Heart left ventricle (tissue), 16 donors: ENCODE measurements at regions not wholly inside any gene's neighbourhood (a gene's known extent, or its start where the extent isn't known, plus 50 kb on each side); places are given as distances from the start of the nearest gene placed in this dataset.

Experiments used
- ATAC-seq, 4 donors: fragments of 200-7000 bp; cut with Tn5 transposase; one replicate each; pipeline ENCODE4 v1.9.1; 2020 to 2022; ENCODE audit warnings: moderate library complexity in 4 of 4, mild to moderate bottlenecking in 3 of 4, moderate number of reproducible peaks in 1 of 4
- DNase-seq, 5 donors: peaks; one replicate each; pipeline ENCODE4 v3.0.0-alpha.2; 2020
- H3K27ac ChIP-seq, 12 donors: fragments of 200-600 bp; sonication (generic) in 4 of 12; one replicate each; pipeline versions ENCODE4 v1.5.0 to v1.8.0; 2016 to 2022; ENCODE audit warnings: mild to moderate bottlenecking in 2 of 12
- H3K27me3 ChIP-seq, 9 donors: fragments of 200-600 bp; sonication (generic) in 2 of 9; one replicate each; pipeline versions ENCODE4 v1.5.1 to v1.8.0; 2016 to 2022; ENCODE audit warnings: mild to moderate bottlenecking in 3 of 9
- H3K36me3 ChIP-seq, 9 donors: fragments of 200-600 bp; sonication (generic) in 2 of 9; one replicate each; pipeline versions ENCODE4 v1.5.0 to v1.8.0; 2018 to 2022; ENCODE audit warnings: mild to moderate bottlenecking in 2 of 9
- H3K4me1 ChIP-seq, 12 donors: fragments of 200-600 bp; sonication (generic) in 4 of 12; one replicate each; pipeline versions ENCODE4 v1.5.0 to v1.8.0; 2016 to 2022; ENCODE audit warnings: mild to moderate bottlenecking in 3 of 12
- H3K4me3 ChIP-seq, 12 donors: fragments of 200-600 bp; sonication (generic) in 4 of 12; one replicate each; pipeline versions ENCODE4 v1.5.0 to v1.8.0; 2017 to 2022; ENCODE audit warnings: mild to moderate bottlenecking in 9 of 12, moderate library complexity in 4 of 12
- H3K9me3 ChIP-seq, 12 donors: fragments of 200-600 bp; sonication (generic) in 4 of 12; one replicate each; pipeline versions ENCODE4 v1.5.0 to v1.8.0; 2016 to 2022; ENCODE audit warnings: mild to moderate bottlenecking in 1 of 12
- CTCF ChIP-seq, 12 donors: fragments of 200-600 bp; sonication (generic) in 4 of 12; IDR thresholded peaks; one replicate each; pipeline versions ENCODE4 v1.5.0 to v1.8.0; 2018 to 2022; ENCODE audit warnings: antibody characterized with exemption in 12 of 12, mild to moderate bottlenecking in 5 of 12
- POLR2A ChIP-seq, 2 donors: fragments of 450-650 bp; IDR thresholded peaks; one replicate each; pipeline ENCODE4 v1.6.1; 2017; ENCODE audit warnings: antibody characterized with exemption in 2 of 2, mild to moderate bottlenecking in 2 of 2, moderate library complexity in 2 of 2
- WGBS, 4 donors: extraction: QIAGEN DNeasy Blood & Tissue Kit in 2 of 4; methylation state at CpG; one replicate each; pipeline versions ENCODE4 v1.1.5 to v1.1.7; 2013 to 2018; 5-methylcytosine and 5-hydroxymethylcytosine counted together
- intact Hi-C, 10 donors: fragments of 100-400 bp; cut with DNase I; formaldehyde crosslinking; loops; one replicate each; pipeline versions ENCODE4 v1.11.1 to v1.14.2; 2022
- donor health status: ischemic (EF 13 %, LVEDD 7.1; RV severe dilation, severe dysfunction).
- donor health status: healthy with polysubstance abuse.
- donor health status: DM: no; HTN: yes; CAD: no.
- donor health status: DM: no; HTN: no; CAD: no.
- donor health status: ischemic (EF 25% LVEDD 6.9; RV normal size, moderate dysfunction).
- donor health status: ischemic (EF 25% LVEDD 5.7; RV mildly dilated, moderate dysfunction).
- donor health status: healthy.
- donor health status: DM: yes; HTN: yes; CAD: no.
- donor health status: ischemic (EF 35%, LVEDD 5.7; RV mildly dilated, moderate dysfunction).
- donor health status: nonischemic (EF 11% LVEDD 7.7; RV severe dilation, severe dysfunction).
- donor health status: DM: yes; HTN: yes; CAD: no.
- donor health status: PGD.
- donor health status: ischemic (EF 29% LVEDD 5.4; RV normal size, mild dysfunction).
- donor health status: nonischemic (EF 23%, LVEDD 6.1; RV moderate dilation, normal function).

GRCh38 chr4:32268863-32269262 lies 1548.7 kb downstream of the PCDH7 start:
- DNase-seq (no peak), ATAC-seq (no peak)
- H3K4me1 ChIP-seq: no peaks in the 10 kb centered on the region
- no peak overlapping the region for H3K27ac ChIP-seq
- no peak for TF ChIP-seq CTCF (IDR thresholded peaks at IDR 0.05)
- TF ChIP-seq POLR2A (IDR thresholded peaks at IDR 0.05): no peak
- 0 to 24% (median 0%) methylated on average over 1 of the region's 1 CpG for WGBS, 4 donors
- intact Hi-C loops: no loop called here
- no peaks in the 10 kb centered on the region for H3K27me3 ChIP-seq
- H3K4me3 ChIP-seq: no peak overlapping the region
- no peaks in the 10 kb centered on the region for H3K36me3 ChIP-seq
- H3K9me3 ChIP-seq: no peaks in the 10 kb centered on the region

GRCh38 chr4:32290102-32290501 lies 1569.9 kb downstream of the PCDH7 start:
- intact Hi-C loops: no loop called here
- peaks cover 0 to 10% (median 0%) of the 10 kb centered on the region in 12 donors for H3K9me3 ChIP-seq
- no peaks in the 10 kb centered on the region for H3K4me1 ChIP-seq
- 63 to 78% (median 74%) methylated on average over 1 of the region's 1 CpG for WGBS, 4 donors
- H3K27me3 ChIP-seq: no peaks in the 10 kb centered on the region
- no peak overlapping the region for H3K27ac ChIP-seq
- ATAC-seq: no peak
- no peak for DNase-seq
- H3K4me3 ChIP-seq: no peak overlapping the region
- TF ChIP-seq CTCF (IDR thresholded peaks at IDR 0.05) (no peak), POLR2A (IDR thresholded peaks at IDR 0.05) (no peak)
- H3K36me3 ChIP-seq: no peaks in the 10 kb centered on the region

GRCh38 chr4:32318926-32319325 lies 1598.8 kb downstream of the PCDH7 start:
- H3K9me3 ChIP-seq: peaks cover 0 to 16% (median 0%) of the 10 kb centered on the region in 12 donors
- no peak overlapping the region for H3K4me3 ChIP-seq
- H3K27ac ChIP-seq: no peak overlapping the region
- intact Hi-C loops: no loop called here
- no peaks in the 10 kb centered on the region for H3K36me3 ChIP-seq
- TF ChIP-seq POLR2A (IDR thresholded peaks at IDR 0.05) (no peak), CTCF (IDR thresholded peaks at IDR 0.05) (no peak)
- DNase-seq: no peak
- H3K4me1 ChIP-seq: no peaks in the 10 kb centered on the region
- H3K27me3 ChIP-seq: no peaks in the 10 kb centered on the region
- WGBS, 4 donors: 84 to 100% (median 91%) methylated on average over 3 to 7 of the region's 7 CpGs
- no peak for ATAC-seq

- ATAC-seq (no peak), DNase-seq (no peak)
- no peak for TF ChIP-seq POLR2A (IDR thresholded peaks at IDR 0.05)
- TF ChIP-seq CTCF (IDR thresholded peaks at IDR 0.05): no peak
- H3K4me3 ChIP-seq: no peak overlapping the region
- no peaks in the 10 kb centered on the region for H3K27me3 ChIP-seq
- peaks cover 0 to 16% (median 0%) of the 10 kb centered on the region in 12 donors for H3K9me3 ChIP-seq
- no peak overlapping the region for H3K27ac ChIP-seq
- no peaks in the 10 kb centered on the region for H3K36me3 ChIP-seq
- intact Hi-C loops: no loop called here
- H3K4me1 ChIP-seq: no peaks in the 10 kb centered on the region
- 70 to 78% (median 73%) methylated on average over 3 of the region's 3 CpGs for WGBS, 4 donors
These were observed 1601.3 kb downstream of the PCDH7 start for GRCh38 chr4:32321421-32321820.
